CD4-positive, alpha-beta T cell (primary cell): ENCODE measurements at regions not wholly inside any gene's neighbourhood (a gene's known extent, or its start where the extent isn't known, plus 50 kb on each side); places are given as distances from the start of the nearest gene placed in this dataset.

Experiments
- ATAC-seq: fragments of 200-7000 bp; cut with Tn5 transposase; one replicate; pipeline ENCODE4 v1.10.0; 2022; ENCODE audit warnings: mild to moderate bottlenecking; ENCODE audit not compliant: poor library complexity
- CTCF ChIA-PET: fragments of 350-600 bp; sonication (Branson Sonifier 250); formaldehyde crosslinking; loops from one replicate; lab custom pipeline; 2021; ENCODE audit warnings: antibody characterized with exemption, inconsistent platforms; lab: Charles Lee
- POLR2A ChIA-PET: fragments of 350-600 bp; sonication (Branson Sonifier 250); formaldehyde crosslinking; loops from one replicate; lab custom pipeline; 2021; ENCODE audit warnings: antibody characterized with exemption, inconsistent platforms; lab: Charles Lee
- DNase-seq, 14 experiments: peaks; one replicate each; pipeline ENCODE4 v3.0.0-alpha.2; 2013 to 2020; ENCODE audit warnings: mixed read lengths in 2 of 14
- H3K27ac ChIP-seq, 2 donors: one replicate each; pipeline versions ENCODE4 v1.5.1 to v1.7.0; 2013; ENCODE audit warnings: low read length in 2 of 2, low read depth in 1 of 2, mild to moderate bottlenecking in 1 of 2
- H3K27me3 ChIP-seq, 2 experiments: 1 replicate in 1 of 2; 2 replicates in 1 of 2; pipeline versions ENCODE4 v1.6.1 to v1.7.0; 2013; ENCODE audit warnings: low read length in 2 of 2, control low read depth in 1 of 2, mild to moderate bottlenecking in 1 of 2, moderate library complexity in 1 of 2; ENCODE audit not compliant: insufficient read depth in 2 of 2, control insufficient read depth in 1 of 2
- H3K36me3 ChIP-seq: one replicate; pipeline ENCODE4 v1.6.1; 2013; ENCODE audit warnings: low read length, control low read depth; ENCODE audit not compliant: insufficient read depth
- H3K4me1 ChIP-seq: one replicate; pipeline ENCODE4 v1.6.1; 2013; ENCODE audit warnings: low read length, control low read depth; ENCODE audit not compliant: insufficient read depth
- H3K4me3 ChIP-seq: one replicate; pipeline ENCODE4 v1.5.1; 2013; ENCODE audit warnings: mild to moderate bottlenecking, low read length, moderate library complexity
- H3K9me3 ChIP-seq, 2 experiments: 1 replicate in 1 of 2; 2 replicates in 1 of 2; pipeline versions ENCODE4 v1.6.1 to v1.7.0; 2013; ENCODE audit warnings: low read length in 2 of 2, mild to moderate bottlenecking in 2 of 2, control low read depth in 1 of 2, moderate library complexity in 1 of 2; ENCODE audit not compliant: control insufficient read depth in 1 of 2, insufficient read depth in 1 of 2
- H3K27ac Mint-ChIP-seq: one replicate; pipeline ENCODE4 v1.8.0; 2020; ENCODE audit warnings: mixed read lengths
- H3K27me3 Mint-ChIP-seq: one replicate; pipeline ENCODE4 v1.8.0; 2021; ENCODE audit warnings: mixed read lengths
- H3K36me3 Mint-ChIP-seq: one replicate; pipeline ENCODE4 v1.8.0; 2021; ENCODE audit warnings: low read depth, mixed read lengths
- H3K4me1 Mint-ChIP-seq: one replicate; pipeline ENCODE4 v1.8.0; 2021; ENCODE audit warnings: low read depth, mixed read lengths
- H3K4me3 Mint-ChIP-seq: one replicate; pipeline ENCODE4 v1.8.0; 2020; ENCODE audit warnings: mild to moderate bottlenecking, mixed read lengths
- H3K9me3 Mint-ChIP-seq: one replicate; pipeline ENCODE4 v1.8.0; 2020; ENCODE audit warnings: mixed read lengths
- intact Hi-C, 2 experiments: fragments of 100-400 bp; cut with DNase I in 1 of 2; cut with micrococcal nuclease in 1 of 2; formaldehyde crosslinking; loops; one replicate each; pipeline versions ENCODE4 v1.15.1 to v1.9.0; 2023 to 2025; cut with DNase I, micrococcal nuclease
- TF ChIP-seq, protein P1 (sequence below): fragments of 200-600 bp; IDR thresholded peaks from one replicate; pipeline ENCODE4 v1.8.0; 2022; ENCODE audit warnings: antibody characterized with exemption, mild to moderate bottlenecking

GRCh38 chr13:83333614-83334388 lies 548.5 kb downstream of the SLITRK1 start:
- no peaks in the 10 kb centered on the region for H3K36me3 Mint-ChIP-seq
- no peaks in the 10 kb centered on the region for H3K4me1 Mint-ChIP-seq
- no peak for ATAC-seq
- TF ChIP-seq, protein P1, sequence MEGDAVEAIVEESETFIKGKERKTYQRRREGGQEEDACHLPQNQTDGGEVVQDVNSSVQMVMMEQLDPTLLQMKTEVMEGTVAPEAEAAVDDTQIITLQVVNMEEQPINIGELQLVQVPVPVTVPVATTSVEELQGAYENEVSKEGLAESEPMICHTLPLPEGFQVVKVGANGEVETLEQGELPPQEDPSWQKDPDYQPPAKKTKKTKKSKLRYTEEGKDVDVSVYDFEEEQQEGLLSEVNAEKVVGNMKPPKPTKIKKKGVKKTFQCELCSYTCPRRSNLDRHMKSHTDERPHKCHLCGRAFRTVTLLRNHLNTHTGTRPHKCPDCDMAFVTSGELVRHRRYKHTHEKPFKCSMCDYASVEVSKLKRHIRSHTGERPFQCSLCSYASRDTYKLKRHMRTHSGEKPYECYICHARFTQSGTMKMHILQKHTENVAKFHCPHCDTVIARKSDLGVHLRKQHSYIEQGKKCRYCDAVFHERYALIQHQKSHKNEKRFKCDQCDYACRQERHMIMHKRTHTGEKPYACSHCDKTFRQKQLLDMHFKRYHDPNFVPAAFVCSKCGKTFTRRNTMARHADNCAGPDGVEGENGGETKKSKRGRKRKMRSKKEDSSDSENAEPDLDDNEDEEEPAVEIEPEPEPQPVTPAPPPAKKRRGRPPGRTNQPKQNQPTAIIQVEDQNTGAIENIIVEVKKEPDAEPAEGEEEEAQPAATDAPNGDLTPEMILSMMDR: no peak
- no peaks in the 10 kb centered on the region for H3K27me3 Mint-ChIP-seq
- no peak overlapping the region for H3K4me3 ChIP-seq
- no peaks in the 10 kb centered on the region for H3K36me3 ChIP-seq
- H3K27me3 ChIP-seq: no peaks in the 10 kb centered on the region
- no peak overlapping the region for H3K27ac ChIP-seq
- no peaks in the 10 kb centered on the region for H3K4me1 ChIP-seq
- ChIA-PET POLR2A (no interaction called here), CTCF (no interaction called here)
- DNase-seq: no peak
- H3K9me3 Mint-ChIP-seq: no peaks in the 10 kb centered on the region
- H3K9me3 ChIP-seq: no peaks in the 10 kb centered on the region
- intact Hi-C loops: no loop called here
- H3K4me3 Mint-ChIP-seq: no peak overlapping the region
- no peak overlapping the region for H3K27ac Mint-ChIP-seq

DNA sequence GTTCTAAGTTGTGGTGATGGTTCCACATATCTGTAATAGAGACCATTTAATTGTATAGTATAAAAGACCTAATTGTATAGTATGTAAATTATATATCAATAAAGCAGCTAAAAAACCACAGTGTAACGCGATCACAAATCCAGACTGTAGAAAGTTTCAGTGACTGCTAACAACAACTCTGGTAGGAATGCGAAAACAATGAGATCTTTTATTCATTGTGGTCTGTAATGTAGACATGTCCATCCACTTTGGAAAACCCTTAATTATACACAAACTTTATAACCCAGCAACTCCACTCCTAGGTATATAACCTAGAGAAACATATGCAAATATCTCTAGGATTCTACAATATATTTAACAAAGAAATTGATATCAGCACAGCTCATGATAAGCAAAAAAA lies 549.5 kb downstream of the SLITRK1 start:
- Mint-ChIP-seq H3K9me3 (no peaks in the 10 kb centered on the region), H3K27me3 (no peaks in the 10 kb centered on the region), H3K36me3 (no peaks in the 10 kb centered on the region), H3K27ac (no peak overlapping the region), H3K4me3 (no peak overlapping the region), H3K4me1 (no peaks in the 10 kb centered on the region)
- H3K27me3 ChIP-seq: no peaks in the 10 kb centered on the region
- H3K4me3 ChIP-seq: no peak overlapping the region
- no peak for ATAC-seq
- TF ChIP-seq, protein P1: no peak
- DNase-seq: no peak
- CTCF ChIA-PET: no interaction called here
- no peaks in the 10 kb centered on the region for H3K4me1 ChIP-seq
- no peaks in the 10 kb centered on the region for H3K36me3 ChIP-seq
- H3K27ac ChIP-seq: no peak overlapping the region
- no peaks in the 10 kb centered on the region for H3K9me3 ChIP-seq
- intact Hi-C loops: no loop called here
- POLR2A ChIA-PET: no interaction called here

GRCh38 chr13:83327091-83327490 lies 555.2 kb downstream of the SLITRK1 start:
- peaks cover 2% of the 10 kb centered on the region for H3K9me3 Mint-ChIP-seq
- no peak for ATAC-seq

More at GRCh38 chr13:83327091-83327490, 555.2 kb downstream of the SLITRK1 start:
- Mint-ChIP-seq H3K4me3 (no peak overlapping the region), H3K27ac (no peak overlapping the region), H3K36me3 (no peaks in the 10 kb centered on the region), H3K4me1 (no peaks in the 10 kb centered on the region), H3K27me3 (no peaks in the 10 kb centered on the region)
- no peak overlapping the region for H3K4me3 ChIP-seq
- H3K27ac ChIP-seq: no peak overlapping the region
- no peaks in the 10 kb centered on the region for H3K36me3 ChIP-seq
- intact Hi-C loops: no loop called here
- CTCF ChIA-PET: no interaction called here
- no peak for DNase-seq
- H3K4me1 ChIP-seq: no peaks in the 10 kb centered on the region
- TF ChIP-seq, protein P1: no peak
- H3K27me3 ChIP-seq: no peaks in the 10 kb centered on the region
- H3K9me3 ChIP-seq: peaks cover 0 to 1% of the 10 kb centered on the region in 2 experiments
- POLR2A ChIA-PET: no interaction called here
